Ishikawa (cell line): ENCODE measurements at regions not wholly inside any gene's neighbourhood (a gene's known extent, or its start where the extent isn't known, plus 50 kb on each side); places are given as distances from the start of the nearest gene placed in this dataset.

Experiments used
- CEBPB ChIP-seq: IDR thresholded peaks from 2 replicates; pipeline ENCODE4 v1.6.1; 2012
- CREB1 ChIP-seq: IDR thresholded peaks from 2 replicates; pipeline ENCODE4 v1.6.1; 2012; ENCODE audit warnings: low read depth
- EGR1 ChIP-seq: IDR thresholded peaks from 2 replicates; pipeline ENCODE4 v1.6.1; 2012
- EP300 ChIP-seq: IDR thresholded peaks from 2 replicates; pipeline ENCODE4 v1.6.1; 2012; ENCODE audit warnings: borderline replicate concordance
- FOXM1 ChIP-seq: IDR thresholded peaks from 2 replicates; pipeline ENCODE4 v1.6.1; 2012; ENCODE audit warnings: low read depth, borderline replicate concordance
- NFIC ChIP-seq: IDR thresholded peaks from 2 replicates; pipeline ENCODE4 v1.6.1; 2012
- RAD21 ChIP-seq: IDR thresholded peaks from 2 replicates; pipeline ENCODE4 v1.6.1; 2012; ENCODE audit warnings: low read depth
- TAF1 ChIP-seq: IDR thresholded peaks from 2 replicates; pipeline ENCODE4 v1.6.1; 2012; ENCODE audit warnings: low read depth, mild to moderate bottlenecking
- TCF12 ChIP-seq: IDR thresholded peaks from 2 replicates; pipeline ENCODE4 v1.6.1; 2012; ENCODE audit warnings: low read depth
- TEAD4 ChIP-seq: IDR thresholded peaks from 2 replicates; pipeline ENCODE4 v1.6.1; 2012
- YY1 ChIP-seq: IDR thresholded peaks from 2 replicates; pipeline ENCODE4 v1.6.1; 2012; ENCODE audit warnings: low read depth
- ZBTB7A ChIP-seq: IDR thresholded peaks from 2 replicates; pipeline ENCODE4 v1.6.1; 2012; ENCODE audit warnings: low read depth
- TF ChIP-seq, protein P1 (sequence below): IDR thresholded peaks from 2 replicates; pipeline ENCODE4 v1.6.1; 2012
- TF ChIP-seq, protein P2 (sequence below): IDR thresholded peaks from 2 replicates; pipeline ENCODE4 v1.6.1; 2012
- TF ChIP-seq, protein P3 (sequence below): IDR thresholded peaks from 2 replicates; pipeline ENCODE4 v1.6.1; 2012; ENCODE audit warnings: low read depth, mild to moderate bottlenecking

DNA sequence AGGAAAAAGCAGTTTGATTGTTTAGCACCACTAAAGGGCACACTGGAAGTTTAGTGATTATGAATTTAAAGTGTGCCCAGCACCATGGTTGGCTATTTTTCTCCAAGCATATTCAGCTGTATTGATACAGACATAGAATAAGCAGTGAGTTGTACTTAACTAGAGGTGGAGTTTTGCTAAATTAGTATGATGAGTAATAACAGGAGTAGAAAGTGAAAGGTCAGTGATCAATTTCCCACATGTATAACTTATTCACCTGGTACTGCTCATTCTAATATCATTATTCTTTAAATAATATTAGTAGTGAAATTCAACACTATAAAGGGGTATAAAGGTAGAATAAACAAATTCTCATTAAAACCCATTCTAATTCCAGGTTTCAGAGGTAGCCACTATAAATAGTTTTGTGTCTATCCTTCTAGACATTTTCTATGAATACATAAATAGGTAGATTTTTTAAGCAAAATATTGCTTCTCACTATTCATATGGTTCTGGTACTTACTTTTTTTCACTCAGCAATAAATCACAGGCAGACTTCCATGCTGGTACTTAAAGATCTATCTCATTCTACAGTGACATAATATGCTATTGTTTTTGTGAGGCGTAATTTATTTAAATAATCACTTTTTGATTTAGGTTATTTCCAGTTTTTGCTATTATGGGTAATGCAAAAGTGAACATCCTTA is 732.9 kb downstream of the VGLL3 start:
- TF ChIP-seq CEBPB (no peak), YY1 (no peak), TCF12 (no peak), CREB1 (no peak), EP300 (no peak), NFIC (no peak)
- TF ChIP-seq, protein P1, sequence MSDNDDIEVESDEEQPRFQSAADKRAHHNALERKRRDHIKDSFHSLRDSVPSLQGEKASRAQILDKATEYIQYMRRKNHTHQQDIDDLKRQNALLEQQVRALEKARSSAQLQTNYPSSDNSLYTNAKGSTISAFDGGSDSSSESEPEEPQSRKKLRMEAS = no peak
- TF ChIP-seq, protein P2, sequence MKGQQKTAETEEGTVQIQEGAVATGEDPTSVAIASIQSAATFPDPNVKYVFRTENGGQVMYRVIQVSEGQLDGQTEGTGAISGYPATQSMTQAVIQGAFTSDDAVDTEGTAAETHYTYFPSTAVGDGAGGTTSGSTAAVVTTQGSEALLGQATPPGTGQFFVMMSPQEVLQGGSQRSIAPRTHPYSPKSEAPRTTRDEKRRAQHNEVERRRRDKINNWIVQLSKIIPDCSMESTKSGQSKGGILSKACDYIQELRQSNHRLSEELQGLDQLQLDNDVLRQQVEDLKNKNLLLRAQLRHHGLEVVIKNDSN = no peak

DNA sequence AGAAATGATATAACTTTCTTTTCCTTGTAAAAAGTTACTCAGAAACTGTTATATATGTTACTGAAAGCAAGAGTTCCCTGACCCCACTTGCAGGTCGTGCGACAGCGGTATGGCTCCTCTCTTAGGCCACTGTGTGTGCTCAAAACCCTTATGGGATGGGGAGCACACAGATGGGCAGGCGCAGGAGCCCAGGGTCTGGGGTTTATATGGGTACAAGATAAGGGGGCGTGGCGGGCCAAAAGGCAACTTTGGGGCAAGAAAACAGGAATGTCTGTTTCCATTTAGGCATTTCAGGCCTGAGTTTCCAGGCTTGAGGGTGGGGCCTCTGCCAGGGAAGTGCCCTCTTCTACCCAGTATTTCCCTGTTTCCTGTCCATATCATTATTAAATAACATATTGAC is 736.5 kb downstream of the VGLL3 start:
- TF ChIP-seq NFIC (no peak), EP300 (no peak), TEAD4 (no peak), ZBTB7A (no peak), YY1 (no peak), RAD21 (no peak), EGR1 (no peak), TCF12 (no peak), TAF1 (no peak), CREB1 (no peak), FOXM1 (no peak), CEBPB (no peak)
- TF ChIP-seq, protein P3, sequence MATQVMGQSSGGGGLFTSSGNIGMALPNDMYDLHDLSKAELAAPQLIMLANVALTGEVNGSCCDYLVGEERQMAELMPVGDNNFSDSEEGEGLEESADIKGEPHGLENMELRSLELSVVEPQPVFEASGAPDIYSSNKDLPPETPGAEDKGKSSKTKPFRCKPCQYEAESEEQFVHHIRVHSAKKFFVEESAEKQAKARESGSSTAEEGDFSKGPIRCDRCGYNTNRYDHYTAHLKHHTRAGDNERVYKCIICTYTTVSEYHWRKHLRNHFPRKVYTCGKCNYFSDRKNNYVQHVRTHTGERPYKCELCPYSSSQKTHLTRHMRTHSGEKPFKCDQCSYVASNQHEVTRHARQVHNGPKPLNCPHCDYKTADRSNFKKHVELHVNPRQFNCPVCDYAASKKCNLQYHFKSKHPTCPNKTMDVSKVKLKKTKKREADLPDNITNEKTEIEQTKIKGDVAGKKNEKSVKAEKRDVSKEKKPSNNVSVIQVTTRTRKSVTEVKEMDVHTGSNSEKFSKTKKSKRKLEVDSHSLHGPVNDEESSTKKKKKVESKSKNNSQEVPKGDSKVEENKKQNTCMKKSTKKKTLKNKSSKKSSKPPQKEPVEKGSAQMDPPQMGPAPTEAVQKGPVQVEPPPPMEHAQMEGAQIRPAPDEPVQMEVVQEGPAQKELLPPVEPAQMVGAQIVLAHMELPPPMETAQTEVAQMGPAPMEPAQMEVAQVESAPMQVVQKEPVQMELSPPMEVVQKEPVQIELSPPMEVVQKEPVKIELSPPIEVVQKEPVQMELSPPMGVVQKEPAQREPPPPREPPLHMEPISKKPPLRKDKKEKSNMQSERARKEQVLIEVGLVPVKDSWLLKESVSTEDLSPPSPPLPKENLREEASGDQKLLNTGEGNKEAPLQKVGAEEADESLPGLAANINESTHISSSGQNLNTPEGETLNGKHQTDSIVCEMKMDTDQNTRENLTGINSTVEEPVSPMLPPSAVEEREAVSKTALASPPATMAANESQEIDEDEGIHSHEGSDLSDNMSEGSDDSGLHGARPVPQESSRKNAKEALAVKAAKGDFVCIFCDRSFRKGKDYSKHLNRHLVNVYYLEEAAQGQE = no peak
- TF ChIP-seq, protein P2 = no peak
- TF ChIP-seq, protein P1 = no peak

DNA sequence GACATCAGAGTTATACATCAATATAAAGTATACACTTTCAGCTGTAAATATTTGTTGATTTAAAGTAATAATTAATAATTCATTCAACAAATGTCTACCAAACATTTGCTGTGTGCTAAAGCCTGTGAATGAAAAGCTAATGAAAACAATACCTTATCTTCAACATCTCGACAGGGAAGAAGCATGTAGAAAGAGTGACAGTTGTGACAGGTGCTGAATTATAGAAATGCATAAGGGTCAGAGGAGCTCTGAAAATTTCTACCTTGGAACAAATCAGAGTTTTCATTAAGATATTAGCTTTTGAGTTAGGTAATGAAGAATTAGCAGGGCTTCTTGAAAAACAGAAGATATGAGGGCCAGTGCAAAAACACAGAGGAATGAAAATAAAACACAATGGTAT is 739.2 kb downstream of the VGLL3 start:
- TF ChIP-seq FOXM1 (no peak), RAD21 (no peak), NFIC (no peak), ZBTB7A (no peak), CEBPB (no peak), EGR1 (no peak), TCF12 (no peak), CREB1 (no peak)
- TF ChIP-seq, protein P3 = no peak
- TF ChIP-seq, protein P1 = no peak
- TF ChIP-seq, protein P2 = no peak

DNA sequence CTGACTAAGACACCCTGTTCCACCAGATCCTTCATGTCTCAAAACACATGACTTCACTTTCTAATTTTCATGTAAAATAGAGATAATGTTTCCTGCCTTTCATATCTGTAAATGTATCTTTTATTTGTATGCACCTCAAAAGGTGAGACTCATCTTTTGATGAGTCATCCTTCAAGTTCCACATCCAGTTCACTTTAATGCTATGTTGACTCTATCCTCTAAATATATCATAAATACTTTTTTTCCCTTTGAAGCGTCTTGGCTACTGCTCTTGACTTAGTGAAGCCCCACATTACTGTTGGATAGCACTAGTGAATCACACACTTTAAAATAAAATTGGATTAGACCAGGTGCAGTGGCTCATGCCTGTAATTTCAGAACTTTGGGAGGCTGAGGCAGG is 741.1 kb downstream of the VGLL3 start:
- TF ChIP-seq TAF1 (no peak), NFIC (no peak), RAD21 (no peak), CEBPB (no peak), YY1 (no peak), TEAD4 (no peak), ZBTB7A (no peak), TCF12 (no peak)
- TF ChIP-seq, protein P1 = no peak
- TF ChIP-seq, protein P3 = no peak
